HuH-7 (cell line): ENCODE measurements at regions not wholly inside any gene's neighbourhood (a gene's known extent, or its start where the extent isn't known, plus 50 kb on each side); places are given as distances from the start of the nearest gene placed in this dataset.

ENCODE experiments used
- DNase-seq: peaks from one replicate; pipeline ENCODE4 v3.0.0; 2011; ENCODE audit warnings: low spot score

- DNase-seq, result no peak
Measured at GRCh38 chr18:53644799-53645471, 579.5 kb downstream of the MBD2 start.

- no peak for DNase-seq
Measured at GRCh38 chr18:53639687-53640086, 584.8 kb downstream of the MBD2 start.

- no peak for DNase-seq
Measured at GRCh38 chr18:53629337-53629736, 595.1 kb downstream of the MBD2 start.

- DNase-seq, result no peak
Measured at GRCh38 chr18:53625997-53626599, 598.4 kb downstream of the MBD2 start.

- DNase-seq, result no peak
Measured at GRCh38 chr18:53610957-53611356, 613.5 kb downstream of the MBD2 start.

GRCh38 chr18:53606792-53607191 is 617.7 kb downstream of the MBD2 start:
- DNase-seq, result no peak

- DNase-seq, result no peak
Measured at GRCh38 chr18:53605198-53605597, 619.3 kb downstream of the MBD2 start.

- no peak for DNase-seq
Measured at GRCh38 chr18:53603276-53603675, 621.2 kb downstream of the MBD2 start.

- DNase-seq, result no peak
Measured at GRCh38 chr18:53601344-53601743, 623.1 kb downstream of the MBD2 start.

- no peak for DNase-seq
Measured at GRCh38 chr18:53586923-53587322, 637.5 kb downstream of the MBD2 start.
